Ishikawa (cell line): ENCODE measurements at regions not wholly inside any gene's neighbourhood (a gene's known extent, or its start where the extent isn't known, plus 50 kb on each side); places are given as distances from the start of the nearest gene placed in this dataset.

ENCODE experiments used
- CEBPB ChIP-seq: IDR thresholded peaks from 2 replicates; pipeline ENCODE4 v1.6.1; 2012
- CREB1 ChIP-seq: IDR thresholded peaks from 2 replicates; pipeline ENCODE4 v1.6.1; 2012; ENCODE audit warnings: low read depth
- EGR1 ChIP-seq: IDR thresholded peaks from 2 replicates; pipeline ENCODE4 v1.6.1; 2012
- EP300 ChIP-seq: IDR thresholded peaks from 2 replicates; pipeline ENCODE4 v1.6.1; 2012; ENCODE audit warnings: borderline replicate concordance
- FOXM1 ChIP-seq: IDR thresholded peaks from 2 replicates; pipeline ENCODE4 v1.6.1; 2012; ENCODE audit warnings: low read depth, borderline replicate concordance
- NFIC ChIP-seq: IDR thresholded peaks from 2 replicates; pipeline ENCODE4 v1.6.1; 2012
- RAD21 ChIP-seq: IDR thresholded peaks from 2 replicates; pipeline ENCODE4 v1.6.1; 2012; ENCODE audit warnings: low read depth
- REST ChIP-seq: IDR thresholded peaks from 2 replicates; pipeline ENCODE4 v1.6.1; 2012; ENCODE audit warnings: low read depth, mild to moderate bottlenecking
- TAF1 ChIP-seq: IDR thresholded peaks from 2 replicates; pipeline ENCODE4 v1.6.1; 2012; ENCODE audit warnings: low read depth, mild to moderate bottlenecking
- TCF12 ChIP-seq: IDR thresholded peaks from 2 replicates; pipeline ENCODE4 v1.6.1; 2012; ENCODE audit warnings: low read depth
- TEAD4 ChIP-seq: IDR thresholded peaks from 2 replicates; pipeline ENCODE4 v1.6.1; 2012
- USF1 ChIP-seq: IDR thresholded peaks from 2 replicates; pipeline ENCODE4 v1.6.1; 2012
- YY1 ChIP-seq: IDR thresholded peaks from 2 replicates; pipeline ENCODE4 v1.6.1; 2012; ENCODE audit warnings: low read depth
- ZBTB7A ChIP-seq: IDR thresholded peaks from 2 replicates; pipeline ENCODE4 v1.6.1; 2012; ENCODE audit warnings: low read depth
- TF ChIP-seq, protein P1 (sequence below): IDR thresholded peaks from 2 replicates; pipeline ENCODE4 v1.6.1; 2012

DNA sequence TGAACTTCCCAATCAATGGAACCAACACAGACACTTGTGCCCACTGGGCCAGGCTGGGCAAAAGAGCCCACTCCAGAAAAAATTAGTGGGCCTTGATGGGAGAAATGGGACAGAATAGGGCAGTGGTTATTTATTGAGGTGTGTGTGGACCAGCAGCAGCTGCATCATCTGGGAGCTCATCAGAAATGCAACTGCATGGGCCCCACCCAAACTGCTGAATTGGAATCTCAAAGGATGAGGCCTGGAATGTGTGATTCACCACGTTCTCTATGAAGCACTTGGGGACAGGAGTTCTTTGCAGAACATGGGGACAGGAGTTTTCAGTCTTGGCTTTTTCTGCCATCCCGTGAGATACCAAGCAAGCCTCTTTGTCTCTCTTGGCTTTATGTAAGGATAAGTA, 255.6 kb upstream of the PLET1 start:
- TF ChIP-seq TEAD4 (no peak), ZBTB7A (no peak), CEBPB (no peak), EP300 (no peak), NFIC (no peak), TAF1 (no peak), EGR1 (no peak), TCF12 (no peak), YY1 (no peak), REST (no peak), FOXM1 (no peak), CREB1 (no peak), USF1 (no peak), RAD21 (no peak)
- TF ChIP-seq, protein P1, sequence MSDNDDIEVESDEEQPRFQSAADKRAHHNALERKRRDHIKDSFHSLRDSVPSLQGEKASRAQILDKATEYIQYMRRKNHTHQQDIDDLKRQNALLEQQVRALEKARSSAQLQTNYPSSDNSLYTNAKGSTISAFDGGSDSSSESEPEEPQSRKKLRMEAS, result no peak

DNA sequence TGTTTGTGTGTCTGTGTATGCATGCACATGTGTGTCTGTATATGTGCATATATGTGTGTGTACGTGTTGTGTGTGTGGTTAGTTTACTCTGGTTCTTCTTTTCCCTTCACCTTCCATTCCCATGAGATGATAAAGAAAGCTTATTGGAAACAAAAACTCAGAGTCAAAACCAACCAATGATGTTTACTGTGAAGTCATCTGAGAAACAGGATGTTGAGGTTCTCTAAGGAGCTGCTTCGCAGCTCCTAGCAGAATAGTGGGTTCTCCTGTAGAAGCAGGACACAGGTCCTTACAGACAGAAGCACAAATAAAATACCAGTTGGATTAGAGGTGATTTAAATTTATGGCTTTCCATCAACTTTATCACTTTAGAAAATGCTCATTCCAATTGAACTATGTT, 256.1 kb upstream of the PLET1 start:
- TF ChIP-seq EP300, result no peak
- TF ChIP-seq TAF1, result no peak
- TF ChIP-seq ZBTB7A, result no peak
- no peak for TF ChIP-seq USF1

- TF ChIP-seq ZBTB7A (no peak), REST (no peak), TAF1 (no peak), USF1 (no peak), EGR1 (no peak)
- TF ChIP-seq, protein P1, result no peak
Measured at GRCh38 chr11:112518371-112518770, 257.7 kb upstream of the PLET1 start.

- TF ChIP-seq EP300, result no peak
- no peak for TF ChIP-seq TAF1
- no peak for TF ChIP-seq ZBTB7A
- TF ChIP-seq FOXM1, result no peak
- no peak for TF ChIP-seq CREB1
- no peak for TF ChIP-seq EGR1
Measured at GRCh38 chr11:112519751-112520150, 259.1 kb upstream of the PLET1 start.

DNA sequence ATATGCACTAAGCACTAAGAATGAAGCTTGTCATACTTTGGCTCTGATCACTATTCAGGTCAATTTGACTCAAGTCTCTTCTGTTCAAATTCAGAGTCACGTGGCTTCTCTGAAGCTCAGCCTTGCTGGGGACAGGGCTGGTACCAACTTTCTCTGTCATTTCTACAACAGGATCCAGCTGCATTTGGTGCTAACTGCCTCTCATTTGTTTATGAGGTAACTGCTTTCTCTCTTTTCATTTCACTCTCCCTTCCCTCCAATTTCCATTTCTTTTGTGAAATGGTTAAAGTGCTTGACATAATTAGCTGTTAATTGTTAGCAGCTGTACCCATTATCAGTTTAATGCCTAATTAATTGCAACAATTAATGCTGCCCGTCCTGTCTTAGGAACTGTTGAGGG, 259.7 kb upstream of the PLET1 start:
- no peak for TF ChIP-seq CREB1
- TF ChIP-seq EGR1, result no peak
- no peak for TF ChIP-seq REST
